ENCODE measurements at regions not wholly inside any gene's neighbourhood (a gene's known extent, or its start where the extent isn't known, plus 50 kb on each side); places are given as distances from the start of the nearest gene placed in this dataset.
"Not testable (repeated sequence)": the region's sequence is repeated elsewhere in the genome, so short reads cannot be mapped to it uniquely, and the experiment has no call there.

DNA sequence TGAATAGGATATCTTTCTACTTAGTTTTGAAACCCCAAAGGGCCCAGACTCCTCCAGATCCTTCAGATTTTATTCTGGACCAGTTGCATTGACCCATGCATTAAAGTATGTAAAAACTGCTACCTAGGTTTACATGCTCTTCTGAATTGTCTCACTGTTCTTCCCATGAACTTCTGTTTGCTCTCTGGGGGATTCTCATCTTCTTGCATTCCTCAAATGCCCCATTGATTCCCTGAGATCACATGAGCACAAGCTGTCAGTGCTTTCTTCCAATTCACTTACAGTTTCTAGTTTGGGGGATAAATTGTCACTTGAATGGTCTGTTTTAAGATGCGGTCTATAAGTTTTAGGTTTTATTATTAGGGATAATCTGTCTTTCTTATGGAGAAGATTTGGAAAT, 188.9 kb upstream of the KIF2B start:
- no peak for DNase-seq (ENCODE audit: low read depth)

- no peak for DNase-seq (ENCODE audit: low read depth)
These were observed 191.2 kb upstream of the KIF2B start for GRCh38 chr17:53631486-53631885.

- no peak for DNase-seq (ENCODE audit: low read depth)
These were observed 192.1 kb upstream of the KIF2B start for GRCh38 chr17:53630638-53631037.

DNA sequence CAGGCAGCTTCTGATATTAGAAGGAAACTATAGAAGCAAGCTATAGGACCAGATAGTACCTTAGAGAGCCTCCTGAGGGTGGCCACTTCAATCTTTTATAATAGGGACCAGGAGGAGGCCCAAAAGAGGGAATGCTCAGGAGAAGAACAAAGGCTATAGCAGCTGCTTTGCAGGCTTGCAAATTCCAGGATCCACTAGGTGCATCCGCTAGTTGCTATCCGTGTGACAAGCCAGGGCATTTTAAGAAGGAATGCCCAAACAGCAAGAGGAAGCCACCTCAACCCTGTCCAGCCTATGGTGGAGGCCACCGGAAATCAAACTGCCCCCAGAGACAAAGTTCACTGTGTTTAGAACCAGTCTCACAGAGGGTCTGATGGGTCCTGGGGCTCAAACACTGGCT, 192.6 kb upstream of the KIF2B start:
- DNase-seq (ENCODE audit: low read depth), result no peak

- no peak for DNase-seq (ENCODE audit: low read depth)
These were observed 193.5 kb upstream of the KIF2B start for GRCh38 chr17:53629188-53629587.

GRCh38 chr17:53628011-53628410, 194.7 kb upstream of the KIF2B start:
- peak; percentile 21 for DNase-seq (ENCODE audit: low read depth)

GRCh38 chr17:53627511-53627910, 195.2 kb upstream of the KIF2B start:
- DNase-seq (ENCODE audit: low read depth), result peak; percentile 26

DNA sequence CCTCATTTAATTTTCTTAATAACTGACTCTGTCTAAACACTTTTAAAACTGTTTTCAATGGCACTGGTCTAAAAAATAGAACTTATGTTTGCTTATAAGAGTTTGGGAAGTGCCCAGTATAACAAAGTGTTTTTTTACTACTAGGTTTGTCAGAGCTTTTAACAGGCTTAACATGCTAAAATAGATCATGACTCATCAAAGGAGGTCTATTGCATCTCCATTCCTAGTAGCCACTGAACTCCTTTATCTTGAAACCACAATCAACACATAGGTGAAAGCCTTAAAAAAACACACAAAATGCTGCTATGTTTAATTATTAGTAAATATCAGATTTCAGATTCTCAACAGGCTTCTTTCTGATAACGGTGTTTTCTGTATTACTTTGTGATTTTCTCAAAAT, 196.4 kb upstream of the KIF2B start:
- DNase-seq (ENCODE audit: low read depth), result peak; percentile 6

- DNase-seq (ENCODE audit: low read depth), result no peak
These were observed 203.7 kb upstream of the KIF2B start for GRCh38 chr17:53619025-53619424.

GRCh38 chr17:53608208-53608607, 214.5 kb upstream of the KIF2B start:
- not testable (repeated sequence) for DNase-seq (ENCODE audit: low read depth)

DNA sequence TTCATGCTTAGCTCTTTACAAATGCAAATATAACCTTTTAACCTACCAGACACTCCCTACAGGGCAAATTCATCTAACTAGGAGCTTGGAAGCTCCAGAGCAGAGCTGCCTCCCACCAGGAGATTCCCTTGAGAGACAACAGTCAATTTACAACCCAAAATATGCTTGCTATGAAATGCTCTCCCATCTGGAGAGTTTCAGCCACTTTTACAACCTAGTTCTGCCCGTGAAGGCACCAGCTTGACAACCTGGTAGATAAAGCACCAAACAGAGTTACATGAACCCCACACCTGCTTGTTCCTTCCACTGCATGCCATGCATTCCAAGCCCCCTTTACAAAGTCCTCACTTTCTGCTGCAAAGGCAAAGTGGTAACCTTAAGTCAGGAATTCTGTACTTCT, 215.3 kb upstream of the KIF2B start:
- no peak for DNase-seq (ENCODE audit: low read depth)

DNA sequence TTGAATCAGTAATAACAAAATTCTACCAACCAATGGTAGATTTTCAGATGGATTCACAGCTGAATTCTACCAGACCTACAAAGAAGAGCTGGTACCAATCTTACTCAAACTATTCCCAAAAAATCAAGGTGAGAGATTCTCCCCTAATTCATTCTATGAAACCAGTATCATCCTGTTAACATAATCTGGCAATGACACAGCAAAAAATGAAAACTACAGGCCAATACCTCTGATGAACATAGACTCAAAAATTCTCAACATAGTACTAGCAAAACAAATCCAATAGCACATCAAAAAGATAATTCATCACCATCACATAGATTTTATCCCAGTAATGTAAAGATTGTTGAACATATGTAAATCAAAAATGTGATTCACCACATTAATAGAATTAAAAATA, 234.4 kb upstream of the KIF2B start:
- DNase-seq (ENCODE audit: low read depth), result no peak

- no peak for DNase-seq (ENCODE audit: low read depth)
These were observed 248.7 kb upstream of the KIF2B start for GRCh38 chr17:53574038-53574437.

DNA sequence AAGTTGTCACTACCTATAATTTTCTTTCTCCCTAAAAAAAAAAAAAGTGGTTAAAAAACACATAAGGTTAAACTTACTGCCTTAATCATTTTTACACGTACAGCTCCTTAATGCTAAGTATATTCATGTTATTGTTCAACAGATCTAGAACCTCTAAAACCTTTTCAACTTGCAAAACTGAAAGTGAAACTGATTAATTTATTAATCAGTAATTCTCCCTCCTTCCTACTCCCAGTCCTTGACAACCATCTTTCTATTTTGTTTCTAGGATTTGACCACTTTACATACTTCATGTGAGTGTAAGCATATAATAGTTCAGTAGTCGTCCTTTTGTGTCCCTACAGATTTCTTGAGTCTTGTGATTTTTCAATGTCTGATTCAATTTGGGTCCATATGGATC, 251.4 kb upstream of the KIF2B start:
- DNase-seq (ENCODE audit: low read depth), result no peak

DNA sequence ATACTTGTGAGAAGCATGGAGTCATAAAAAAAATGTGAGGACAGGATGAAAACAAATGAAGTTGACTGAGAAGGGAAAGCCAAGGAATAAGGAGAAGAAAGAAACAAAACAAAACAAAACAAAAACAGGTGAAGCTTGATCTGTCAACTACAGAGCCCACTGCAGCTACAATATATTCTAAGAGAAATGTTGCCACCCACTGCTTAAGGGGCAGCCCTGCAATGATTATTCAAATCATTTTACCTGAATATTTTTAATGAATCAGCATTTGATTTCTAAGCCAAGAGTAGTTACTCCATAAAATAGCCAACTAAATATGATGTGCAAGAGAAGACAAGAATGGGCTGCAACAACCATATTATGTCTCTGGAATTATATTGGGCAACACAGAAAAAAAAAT, 252.0 kb upstream of the KIF2B start:
- no peak for DNase-seq (ENCODE audit: low read depth)

DNA sequence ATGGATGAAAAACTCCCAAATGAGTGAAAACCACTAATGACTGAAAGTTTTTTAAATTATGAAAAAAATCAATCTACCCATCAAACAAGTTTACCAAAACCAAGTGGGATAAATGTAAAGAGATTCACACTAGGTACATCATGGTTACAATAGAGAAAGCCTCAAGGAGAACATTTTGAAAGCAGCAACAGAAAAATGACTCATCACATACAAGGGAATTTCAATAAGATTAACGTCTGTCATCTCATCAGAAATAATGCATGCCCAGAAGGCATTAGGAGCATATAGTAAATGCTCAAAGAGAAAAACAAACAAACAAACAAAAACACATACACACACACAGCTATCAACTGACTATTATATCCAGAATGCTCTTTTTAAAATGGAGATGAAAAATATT, 261.8 kb upstream of the KIF2B start:
- no peak for DNase-seq (ENCODE audit: low read depth)

DNA sequence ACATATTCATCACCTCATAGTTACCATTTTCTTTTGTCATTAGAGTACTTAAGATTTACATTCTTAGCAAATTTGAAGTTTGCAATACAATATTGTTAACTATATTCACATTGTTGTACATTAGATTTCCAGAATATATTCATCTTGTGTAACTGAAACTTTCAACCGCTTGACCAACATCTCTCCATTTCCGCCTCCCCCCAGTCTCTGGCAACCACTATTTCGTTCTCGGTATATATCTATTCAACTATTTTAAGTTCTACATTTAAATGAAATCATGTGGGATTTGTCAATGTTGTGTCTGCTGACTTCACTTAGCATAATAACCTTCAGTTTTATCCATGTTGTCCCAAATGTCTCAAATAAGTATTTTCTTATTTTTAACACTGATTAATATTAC, 274.5 kb upstream of the KIF2B start:
- DNase-seq (ENCODE audit: low read depth), result no peak

GRCh38 chr17:53543472-53543871, 279.3 kb upstream of the KIF2B start:
- DNase-seq (ENCODE audit: low read depth), result no peak

DNA sequence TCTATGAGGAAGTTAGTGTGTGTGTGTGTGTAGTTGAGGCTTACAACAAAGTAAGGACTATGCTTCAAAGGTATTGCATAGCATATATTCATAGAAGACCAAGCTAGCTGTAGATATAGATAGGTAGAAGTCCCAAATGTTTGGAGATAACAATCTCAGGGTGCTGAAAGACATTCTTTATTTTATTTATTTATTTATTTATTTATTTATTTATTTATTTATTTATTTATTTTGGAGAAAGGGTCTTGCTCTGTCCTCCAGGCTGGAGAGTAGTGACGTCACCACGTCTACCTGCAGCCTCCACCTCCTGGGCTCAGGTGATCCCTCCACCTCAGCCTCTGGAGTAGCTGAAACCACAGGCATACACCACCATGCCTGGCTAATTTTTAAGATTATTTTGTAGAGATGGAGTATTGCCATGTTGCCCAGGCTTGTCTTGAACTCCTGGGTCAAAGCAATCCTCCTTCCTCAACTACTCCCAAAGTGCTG, 284.6 kb upstream of the KIF2B start:
- no peak for DNase-seq (ENCODE audit: low read depth)

- no peak for DNase-seq (ENCODE audit: low read depth)
These were observed 295.3 kb upstream of the KIF2B start for GRCh38 chr17:53527473-53527872.

DNA sequence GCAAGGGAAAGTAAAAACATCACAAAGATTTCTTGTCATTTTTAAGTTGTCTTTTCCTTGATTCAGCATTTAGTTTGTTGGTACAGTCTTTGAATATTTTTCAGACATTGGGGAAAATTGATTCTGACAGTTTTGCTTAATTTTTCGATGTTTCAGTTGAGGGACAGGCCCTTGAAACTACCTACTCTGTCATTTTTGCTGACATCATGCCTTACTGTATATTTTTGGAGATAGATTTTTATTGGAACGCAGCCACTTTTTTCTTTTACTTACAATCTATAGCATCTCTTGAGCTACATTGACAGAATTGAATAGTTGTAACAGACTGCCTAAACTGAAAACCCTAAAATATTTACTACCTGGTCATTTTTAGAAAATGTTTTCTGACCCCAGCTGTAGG, 297.1 kb upstream of the KIF2B start:
- no peak for DNase-seq (ENCODE audit: low read depth)

DNA sequence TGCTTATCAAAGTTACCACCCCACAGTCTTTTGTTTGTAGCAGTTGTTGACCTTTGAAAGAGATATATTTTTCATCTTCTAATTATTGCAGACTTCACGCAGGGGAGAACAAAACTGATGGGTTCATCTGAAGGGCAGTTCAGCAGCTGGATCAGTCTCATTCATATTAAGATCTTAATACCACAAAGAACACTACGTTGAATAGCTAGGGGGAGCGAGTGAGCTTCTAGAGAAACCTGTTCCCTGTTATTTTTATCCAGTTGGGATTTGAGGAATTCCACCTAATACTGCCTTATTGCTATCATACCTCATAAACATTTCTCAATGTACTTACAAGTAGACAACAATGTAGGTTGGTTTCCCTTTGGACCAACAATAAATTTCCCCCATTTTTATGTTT, 306.1 kb upstream of the KIF2B start:
- DNase-seq (ENCODE audit: low read depth), result no peak

- no peak for DNase-seq (ENCODE audit: low read depth)
These were observed 323.4 kb upstream of the KIF2B start for GRCh38 chr17:53499277-53499676.

GRCh38 chr17:53496356-53496755, 326.4 kb upstream of the KIF2B start:
- no peak for DNase-seq (ENCODE audit: low read depth)

DNA sequence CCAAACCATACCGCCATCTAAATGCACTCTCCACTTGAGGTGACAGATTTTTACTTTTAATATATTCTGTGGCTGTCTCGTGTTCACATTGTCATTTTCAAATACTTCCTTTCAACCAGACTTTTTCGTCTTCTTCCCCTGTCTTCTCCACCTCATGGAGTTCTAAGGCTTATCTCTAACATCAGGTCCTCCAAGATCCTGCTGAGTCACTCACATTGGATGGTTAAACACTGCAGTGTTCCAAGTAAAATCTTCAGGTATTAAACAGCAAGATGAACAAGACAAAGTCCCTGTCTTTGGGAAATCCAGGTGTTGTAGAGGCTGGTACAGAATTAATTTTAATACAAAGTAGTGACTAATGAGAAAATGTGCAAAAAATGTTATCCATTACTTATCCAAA, 330.2 kb upstream of the KIF2B start:
- DNase-seq (ENCODE audit: low read depth), result no peak

All from fibroblast of the conjunctiva (primary cell).